HG02571 (cell line): ENCODE measurements at regions not wholly inside any gene's neighbourhood (a gene's known extent, or its start where the extent isn't known, plus 50 kb on each side); places are given as distances from the start of the nearest gene placed in this dataset.
"Not testable (repeated sequence)": the region's sequence is repeated elsewhere in the genome, so short reads cannot be mapped to it uniquely, and the experiment has no call there.

ENCODE experiments used
- ATAC-seq: cut with Tn5 transposase; IDR thresholded peaks from one replicate; pipeline ENCODE4 v1.9.1; 2021; ENCODE audit warnings: mild to moderate bottlenecking, moderate library complexity; ENCODE audit not compliant: unreplicated experiment

- no peak for ATAC-seq
Observed at GRCh38 chr1:70812442-70813109, 235.0 kb downstream of the PTGER3 start.

GRCh38 chr1:70818401-70818800, 229.2 kb downstream of the PTGER3 start:
- no peak for ATAC-seq

GRCh38 chr1:70819231-70819630, 228.4 kb downstream of the PTGER3 start:
- ATAC-seq: no peak

- ATAC-seq: no peak
Observed at GRCh38 chr1:70819785-70820184, 227.8 kb downstream of the PTGER3 start.

GRCh38 chr1:70820396-70820795, 227.2 kb downstream of the PTGER3 start:
- no peak for ATAC-seq

- no peak for ATAC-seq
Observed at GRCh38 chr1:70820995-70821394, 226.6 kb downstream of the PTGER3 start.

GRCh38 chr1:70826428-70826827, 221.2 kb downstream of the PTGER3 start:
- ATAC-seq: no peak

- no peak for ATAC-seq
Observed at GRCh38 chr1:70827030-70827429, 220.6 kb downstream of the PTGER3 start.

GRCh38 chr1:70828177-70828576, 219.4 kb downstream of the PTGER3 start:
- no peak for ATAC-seq

GRCh38 chr1:70834365-70834764, 213.3 kb downstream of the PTGER3 start:
- not testable (repeated sequence) for ATAC-seq

- ATAC-seq: no peak
Observed at GRCh38 chr1:70836456-70836855, 211.2 kb downstream of the PTGER3 start.

- ATAC-seq: no peak
Observed at GRCh38 chr1:70840260-70840953, 207.2 kb downstream of the PTGER3 start.

GRCh38 chr1:70842562-70842961, 205.1 kb downstream of the PTGER3 start:
- no peak for ATAC-seq

GRCh38 chr1:70843452-70843851, 204.2 kb downstream of the PTGER3 start:
- no peak for ATAC-seq

- ATAC-seq: no peak
Observed at GRCh38 chr1:70847013-70847412, 200.6 kb downstream of the PTGER3 start.

GRCh38 chr1:70855203-70855602, 192.4 kb downstream of the PTGER3 start:
- ATAC-seq: no peak

GRCh38 chr1:70856201-70856600, 191.4 kb downstream of the PTGER3 start:
- no peak for ATAC-seq

- ATAC-seq: no peak
Observed at GRCh38 chr1:70863239-70863638, 184.4 kb downstream of the PTGER3 start.

- ATAC-seq: no peak
Observed at GRCh38 chr1:70864302-70864701, 183.3 kb downstream of the PTGER3 start.

- no peak for ATAC-seq
Observed at GRCh38 chr1:70866542-70867264, 180.9 kb downstream of the PTGER3 start.

GRCh38 chr1:70871790-70872189, 175.8 kb downstream of the PTGER3 start:
- no peak for ATAC-seq

- no peak for ATAC-seq
Observed at GRCh38 chr1:70874063-70874462, 173.6 kb downstream of the PTGER3 start.
